ENCODE measurements at regions not wholly inside any gene's neighbourhood (a gene's known extent, or its start where the extent isn't known, plus 50 kb on each side); places are given as distances from the start of the nearest gene placed in this dataset.
A peak's percentile ranks its signal among the peaks of the same experiment; 100 is the strongest.
"Not testable (repeated sequence)": the region's sequence is repeated elsewhere in the genome, so short reads cannot be mapped to it uniquely, and the experiment has no call there.

DNA sequence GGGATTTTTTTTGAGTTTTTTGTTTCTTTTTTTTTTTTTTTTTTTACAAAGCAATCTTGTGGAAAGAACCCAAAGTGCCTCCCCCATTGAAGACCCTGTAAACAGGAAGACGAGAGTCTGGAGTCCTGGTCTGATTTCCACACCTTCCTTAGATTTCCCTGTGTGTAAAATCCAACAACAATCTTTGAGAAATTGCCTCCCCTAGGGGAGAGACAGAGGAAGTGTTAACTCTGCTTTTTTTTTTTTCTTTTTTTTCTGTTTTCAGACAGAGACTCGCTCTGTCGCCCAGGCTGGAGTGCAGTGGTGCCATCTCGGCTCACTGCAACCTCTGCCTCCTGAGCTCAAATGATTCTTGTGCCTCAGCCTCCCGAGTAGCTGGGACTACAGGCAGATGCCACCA is 82.0 kb upstream of the CLEC6A start:
- intact Hi-C loops (cut with micrococcal nuclease); DNase-seq (ENCODE audit: low read depth, low spot score); POLR2A ChIA-PET; H3K4me3 ChIP-seq (replicated peaks in 1 of 3; ENCODE audit: insufficient read depth in 1 of 3, low read depth in 1 of 3, low read length in 3 of 3); H3K4me2 ChIP-seq (ENCODE audit: insufficient read depth, low read length); dilution Hi-C loops (cut with MboI; ENCODE audit: extremely low pct_ligation_motif_present, low sequenced_read_pairs); BruUV-seq (replicated peaks); H3K9me1 ChIP-seq (replicated peaks; ENCODE audit: control insufficient read depth, extremely low read depth, insufficient read depth, low read length); H3K27ac ChIP-seq (ENCODE audit: insufficient read depth, low read depth, low read length); H3K4me1 ChIP-seq (ENCODE audit: control insufficient read depth, extremely low read depth, insufficient read depth, low read length); H3K36me3 ChIP-seq (ENCODE audit: control insufficient read depth in 2 of 2, extremely low read depth in 1 of 2, insufficient read depth in 2 of 2, low read length in 2 of 2); H4K20me1 ChIP-seq (replicated peaks; ENCODE audit: control insufficient read depth, extremely low read depth, insufficient read depth, low read length); H3K27me3 ChIP-seq (ENCODE audit: control insufficient read depth in 2 of 2, insufficient read depth in 2 of 2, low read length in 2 of 2); FAIRE-seq; H3K9ac ChIP-seq (replicated peaks; ENCODE audit: extremely low read depth, insufficient read depth, low read length); H3K9me3 ChIP-seq (replicated peaks; ENCODE audit: control insufficient read depth, insufficient read depth, low read length); H3K79me2 ChIP-seq (ENCODE audit: control insufficient read depth, insufficient read depth, low read length); CTCF ChIA-PET; H2AFZ ChIP-seq (ENCODE audit: low read depth, low read length): not testable (repeated sequence)
- TF ChIP-seq, protein P1, sequence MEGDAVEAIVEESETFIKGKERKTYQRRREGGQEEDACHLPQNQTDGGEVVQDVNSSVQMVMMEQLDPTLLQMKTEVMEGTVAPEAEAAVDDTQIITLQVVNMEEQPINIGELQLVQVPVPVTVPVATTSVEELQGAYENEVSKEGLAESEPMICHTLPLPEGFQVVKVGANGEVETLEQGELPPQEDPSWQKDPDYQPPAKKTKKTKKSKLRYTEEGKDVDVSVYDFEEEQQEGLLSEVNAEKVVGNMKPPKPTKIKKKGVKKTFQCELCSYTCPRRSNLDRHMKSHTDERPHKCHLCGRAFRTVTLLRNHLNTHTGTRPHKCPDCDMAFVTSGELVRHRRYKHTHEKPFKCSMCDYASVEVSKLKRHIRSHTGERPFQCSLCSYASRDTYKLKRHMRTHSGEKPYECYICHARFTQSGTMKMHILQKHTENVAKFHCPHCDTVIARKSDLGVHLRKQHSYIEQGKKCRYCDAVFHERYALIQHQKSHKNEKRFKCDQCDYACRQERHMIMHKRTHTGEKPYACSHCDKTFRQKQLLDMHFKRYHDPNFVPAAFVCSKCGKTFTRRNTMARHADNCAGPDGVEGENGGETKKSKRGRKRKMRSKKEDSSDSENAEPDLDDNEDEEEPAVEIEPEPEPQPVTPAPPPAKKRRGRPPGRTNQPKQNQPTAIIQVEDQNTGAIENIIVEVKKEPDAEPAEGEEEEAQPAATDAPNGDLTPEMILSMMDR (IDR thresholded peaks at IDR 0.05; ENCODE audit: extremely low read depth in 1 of 2, insufficient read depth in 1 of 2, low read depth in 1 of 2, low read length in 2 of 2), result peak in 1 of 2 donors; percentile 21

GRCh38 chr12:8375122-8375521 is 80.6 kb upstream of the CLEC6A start:
- BruUV-seq (replicated peaks); H3K4me3 ChIP-seq (replicated peaks in 1 of 3; ENCODE audit: insufficient read depth in 1 of 3, low read depth in 1 of 3, low read length in 3 of 3); dilution Hi-C loops (cut with MboI; ENCODE audit: extremely low pct_ligation_motif_present, low sequenced_read_pairs); intact Hi-C loops (cut with micrococcal nuclease); POLR2A ChIA-PET; H3K36me3 ChIP-seq (ENCODE audit: control insufficient read depth in 2 of 2, extremely low read depth in 1 of 2, insufficient read depth in 2 of 2, low read length in 2 of 2); H3K27me3 ChIP-seq (ENCODE audit: control insufficient read depth in 2 of 2, insufficient read depth in 2 of 2, low read length in 2 of 2); DNase-seq (ENCODE audit: low read depth, low spot score); H3K79me2 ChIP-seq (ENCODE audit: control insufficient read depth, insufficient read depth, low read length); H3K9me3 ChIP-seq (replicated peaks; ENCODE audit: control insufficient read depth, insufficient read depth, low read length); H3K9ac ChIP-seq (replicated peaks; ENCODE audit: extremely low read depth, insufficient read depth, low read length); H3K9me1 ChIP-seq (replicated peaks; ENCODE audit: control insufficient read depth, extremely low read depth, insufficient read depth, low read length); FAIRE-seq; H4K20me1 ChIP-seq (replicated peaks; ENCODE audit: control insufficient read depth, extremely low read depth, insufficient read depth, low read length); H3K4me1 ChIP-seq (ENCODE audit: control insufficient read depth, extremely low read depth, insufficient read depth, low read length); H2AFZ ChIP-seq (ENCODE audit: low read depth, low read length); H3K4me2 ChIP-seq (ENCODE audit: insufficient read depth, low read length); CTCF ChIA-PET; H3K27ac ChIP-seq (ENCODE audit: insufficient read depth, low read depth, low read length): not testable (repeated sequence)

DNA sequence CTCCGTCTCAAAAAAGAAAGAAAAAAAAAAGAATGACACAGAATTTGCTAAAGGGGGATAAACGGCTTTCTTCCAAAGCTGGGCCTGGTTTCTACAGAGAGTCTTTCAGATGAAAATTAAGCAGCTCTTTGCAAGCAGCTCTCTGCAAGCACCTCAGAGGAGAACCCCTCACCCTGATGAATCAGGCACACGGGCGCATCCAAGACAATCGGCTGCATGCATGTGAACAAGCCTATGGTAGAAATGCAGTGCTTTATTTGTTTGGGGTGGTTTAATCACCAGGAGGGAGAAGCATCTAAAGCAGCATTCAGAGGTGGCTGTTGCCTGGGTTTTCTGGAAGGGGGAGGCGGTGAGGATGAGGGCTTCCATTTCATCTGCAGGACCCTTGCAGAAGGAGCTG is 78.0 kb upstream of the CLEC6A start:
- H3K27ac ChIP-seq (ENCODE audit: insufficient read depth, low read depth, low read length); intact Hi-C loops (cut with micrococcal nuclease); H3K79me2 ChIP-seq (ENCODE audit: control insufficient read depth, insufficient read depth, low read length); POLR2A ChIA-PET; dilution Hi-C loops (cut with MboI; ENCODE audit: extremely low pct_ligation_motif_present, low sequenced_read_pairs); H3K9ac ChIP-seq (replicated peaks; ENCODE audit: extremely low read depth, insufficient read depth, low read length); H3K27me3 ChIP-seq (ENCODE audit: control insufficient read depth in 2 of 2, insufficient read depth in 2 of 2, low read length in 2 of 2); FAIRE-seq; CTCF ChIA-PET; H2AFZ ChIP-seq (ENCODE audit: low read depth, low read length); H3K9me1 ChIP-seq (replicated peaks; ENCODE audit: control insufficient read depth, extremely low read depth, insufficient read depth, low read length); DNase-seq (ENCODE audit: low read depth, low spot score); H3K9me3 ChIP-seq (replicated peaks; ENCODE audit: control insufficient read depth, insufficient read depth, low read length); H4K20me1 ChIP-seq (replicated peaks; ENCODE audit: control insufficient read depth, extremely low read depth, insufficient read depth, low read length); H3K36me3 ChIP-seq (ENCODE audit: control insufficient read depth in 2 of 2, extremely low read depth in 1 of 2, insufficient read depth in 2 of 2, low read length in 2 of 2); H3K4me1 ChIP-seq (ENCODE audit: control insufficient read depth, extremely low read depth, insufficient read depth, low read length); H3K4me2 ChIP-seq (ENCODE audit: insufficient read depth, low read length); BruUV-seq (replicated peaks); H3K4me3 ChIP-seq (replicated peaks in 1 of 3; ENCODE audit: insufficient read depth in 1 of 3, low read depth in 1 of 3, low read length in 3 of 3): not testable (repeated sequence)

DNA sequence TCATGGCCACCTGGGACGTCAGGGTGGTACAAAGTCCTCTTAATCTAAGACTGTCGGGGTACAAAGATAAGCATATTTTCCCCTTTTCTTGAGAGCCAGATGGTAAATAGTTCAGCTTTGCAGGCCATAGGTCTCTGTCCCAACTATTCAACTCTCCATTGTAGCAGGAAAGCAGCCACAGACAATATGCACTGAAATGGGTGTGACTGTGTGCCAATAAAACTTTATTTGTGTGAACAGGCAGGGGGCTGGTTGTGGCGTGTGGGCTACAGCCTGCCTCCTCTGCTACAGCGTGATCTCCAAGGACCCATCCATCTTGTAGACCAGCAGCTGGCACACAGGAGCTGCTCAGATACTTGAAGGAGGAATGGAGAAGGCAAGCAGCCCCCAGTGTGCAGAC is 73.2 kb upstream of the CLEC6A start:
- H3K9me3 ChIP-seq (replicated peaks; ENCODE audit: control insufficient read depth, insufficient read depth, low read length); BruUV-seq (replicated peaks); POLR2A ChIA-PET; DNase-seq (ENCODE audit: low read depth, low spot score); H3K27me3 ChIP-seq (ENCODE audit: control insufficient read depth in 2 of 2, insufficient read depth in 2 of 2, low read length in 2 of 2); H3K4me1 ChIP-seq (ENCODE audit: control insufficient read depth, extremely low read depth, insufficient read depth, low read length); H3K4me2 ChIP-seq (ENCODE audit: insufficient read depth, low read length); H3K9me1 ChIP-seq (replicated peaks; ENCODE audit: control insufficient read depth, extremely low read depth, insufficient read depth, low read length); FAIRE-seq; CTCF ChIA-PET; H3K79me2 ChIP-seq (ENCODE audit: control insufficient read depth, insufficient read depth, low read length); H4K20me1 ChIP-seq (replicated peaks; ENCODE audit: control insufficient read depth, extremely low read depth, insufficient read depth, low read length); dilution Hi-C loops (cut with MboI; ENCODE audit: extremely low pct_ligation_motif_present, low sequenced_read_pairs); intact Hi-C loops (cut with micrococcal nuclease); H3K27ac ChIP-seq (ENCODE audit: insufficient read depth, low read depth, low read length); H3K4me3 ChIP-seq (replicated peaks in 1 of 3; ENCODE audit: insufficient read depth in 1 of 3, low read depth in 1 of 3, low read length in 3 of 3); H3K9ac ChIP-seq (replicated peaks; ENCODE audit: extremely low read depth, insufficient read depth, low read length); H3K36me3 ChIP-seq (ENCODE audit: control insufficient read depth in 2 of 2, extremely low read depth in 1 of 2, insufficient read depth in 2 of 2, low read length in 2 of 2); H2AFZ ChIP-seq (ENCODE audit: low read depth, low read length): not testable (repeated sequence)

Measured in endothelial cell of umbilical vein (primary cell).